ENCODE measurements at regions not wholly inside any gene's neighbourhood (a gene's known extent, or its start where the extent isn't known, plus 50 kb on each side); places are given as distances from the start of the nearest gene placed in this dataset.

GRCh38 chr3:162112719-162113118 is 616.1 kb downstream of the OTOL1 start:
- DNase-seq = no peak

GRCh38 chr3:162117961-162118360 is 621.4 kb downstream of the OTOL1 start:
- no peak for DNase-seq

- DNase-seq = no peak
Measured at GRCh38 chr3:162119651-162120050, 623.0 kb downstream of the OTOL1 start.

GRCh38 chr3:162122405-162122804 is 625.8 kb downstream of the OTOL1 start:
- no peak for DNase-seq

- no peak for DNase-seq
Measured at GRCh38 chr3:162125790-162126189, 629.2 kb downstream of the OTOL1 start.

- DNase-seq = no peak
Measured at GRCh38 chr3:162130582-162130981, 634.0 kb downstream of the OTOL1 start.

GRCh38 chr3:162132981-162133380 is 636.4 kb downstream of the OTOL1 start:
- DNase-seq = no peak

- no peak for DNase-seq
Measured at GRCh38 chr3:162134571-162134970, 638.0 kb downstream of the OTOL1 start.

- no peak for DNase-seq
Measured at GRCh38 chr3:162136136-162136535, 639.5 kb downstream of the OTOL1 start.

GRCh38 chr3:162138509-162138908 is 641.9 kb downstream of the OTOL1 start:
- no peak for DNase-seq

GRCh38 chr3:162139841-162140240 is 643.2 kb downstream of the OTOL1 start:
- DNase-seq = no peak

GRCh38 chr3:162141272-162141791 is 644.7 kb downstream of the OTOL1 start:
- no peak for DNase-seq

GRCh38 chr3:162142511-162142910 is 645.9 kb downstream of the OTOL1 start:
- no peak for DNase-seq

GRCh38 chr3:162143180-162143579 is 646.6 kb downstream of the OTOL1 start:
- DNase-seq = no peak

GRCh38 chr3:162147996-162148395 is 651.4 kb downstream of the OTOL1 start:
- DNase-seq = no peak

- no peak for DNase-seq
Measured at GRCh38 chr3:162150790-162151189, 654.2 kb downstream of the OTOL1 start.

- DNase-seq = no peak
Measured at GRCh38 chr3:162152636-162153035, 656.0 kb downstream of the OTOL1 start.

GRCh38 chr3:162161595-162161994 is 665.0 kb downstream of the OTOL1 start:
- no peak for DNase-seq

GRCh38 chr3:162165346-162165745 is 668.7 kb downstream of the OTOL1 start:
- no peak for DNase-seq

- no peak for DNase-seq
Measured at GRCh38 chr3:162166543-162166942, 669.9 kb downstream of the OTOL1 start.

GRCh38 chr3:162168715-162169114 is 672.1 kb downstream of the OTOL1 start:
- DNase-seq = no peak

GRCh38 chr3:162170581-162170980 is 674.0 kb downstream of the OTOL1 start:
- DNase-seq = no peak

- DNase-seq = no peak
Measured at GRCh38 chr3:162171970-162172369, 675.4 kb downstream of the OTOL1 start.

- DNase-seq = no peak
Measured at GRCh38 chr3:162175145-162175544, 678.5 kb downstream of the OTOL1 start.

All from nucleus accumbens (tissue), 56 donors.